ENCODE measurements at regions not wholly inside any gene's neighbourhood (a gene's known extent, or its start where the extent isn't known, plus 50 kb on each side); places are given as distances from the start of the nearest gene placed in this dataset.

DNA sequence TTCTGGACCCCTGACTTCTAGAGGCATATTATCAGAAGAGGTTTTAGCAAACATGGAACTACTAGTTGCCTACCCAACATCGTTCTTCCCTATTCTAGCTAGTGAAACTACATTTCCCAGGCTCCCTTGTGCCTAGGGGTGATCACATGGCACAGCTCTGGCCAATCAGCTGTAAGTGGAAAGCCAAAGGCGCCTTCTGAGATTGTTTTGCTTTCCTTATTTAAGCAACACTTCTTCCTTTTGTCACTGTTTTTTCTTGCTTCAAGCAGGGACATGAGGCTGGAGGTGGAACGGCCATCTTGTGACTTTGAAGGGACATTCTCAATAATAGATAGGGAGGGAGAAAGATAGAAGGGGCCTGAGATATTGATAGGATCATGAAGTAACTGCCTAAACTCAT, 136.7 kb downstream of the ZNF664 start (continued):
- TF ChIP-seq, protein P1, sequence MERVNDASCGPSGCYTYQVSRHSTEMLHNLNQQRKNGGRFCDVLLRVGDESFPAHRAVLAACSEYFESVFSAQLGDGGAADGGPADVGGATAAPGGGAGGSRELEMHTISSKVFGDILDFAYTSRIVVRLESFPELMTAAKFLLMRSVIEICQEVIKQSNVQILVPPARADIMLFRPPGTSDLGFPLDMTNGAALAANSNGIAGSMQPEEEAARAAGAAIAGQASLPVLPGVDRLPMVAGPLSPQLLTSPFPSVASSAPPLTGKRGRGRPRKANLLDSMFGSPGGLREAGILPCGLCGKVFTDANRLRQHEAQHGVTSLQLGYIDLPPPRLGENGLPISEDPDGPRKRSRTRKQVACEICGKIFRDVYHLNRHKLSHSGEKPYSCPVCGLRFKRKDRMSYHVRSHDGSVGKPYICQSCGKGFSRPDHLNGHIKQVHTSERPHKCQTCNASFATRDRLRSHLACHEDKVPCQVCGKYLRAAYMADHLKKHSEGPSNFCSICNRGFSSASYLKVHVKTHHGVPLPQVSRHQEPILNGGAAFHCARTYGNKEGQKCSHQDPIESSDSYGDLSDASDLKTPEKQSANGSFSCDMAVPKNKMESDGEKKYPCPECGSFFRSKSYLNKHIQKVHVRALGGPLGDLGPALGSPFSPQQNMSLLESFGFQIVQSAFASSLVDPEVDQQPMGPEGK (CRISPR knock-in tag; IDR thresholded peaks at IDR 0.05; ENCODE audit: borderline replicate concordance), result no peak
- TF ChIP-seq ZNF695 (CRISPR knock-in tag; IDR thresholded peaks at IDR 0.05), result no peak
- TF ChIP-seq ELF4 (CRISPR knock-in tag; IDR thresholded peaks at IDR 0.05), result no peak
- TF ChIP-seq, protein P2, sequence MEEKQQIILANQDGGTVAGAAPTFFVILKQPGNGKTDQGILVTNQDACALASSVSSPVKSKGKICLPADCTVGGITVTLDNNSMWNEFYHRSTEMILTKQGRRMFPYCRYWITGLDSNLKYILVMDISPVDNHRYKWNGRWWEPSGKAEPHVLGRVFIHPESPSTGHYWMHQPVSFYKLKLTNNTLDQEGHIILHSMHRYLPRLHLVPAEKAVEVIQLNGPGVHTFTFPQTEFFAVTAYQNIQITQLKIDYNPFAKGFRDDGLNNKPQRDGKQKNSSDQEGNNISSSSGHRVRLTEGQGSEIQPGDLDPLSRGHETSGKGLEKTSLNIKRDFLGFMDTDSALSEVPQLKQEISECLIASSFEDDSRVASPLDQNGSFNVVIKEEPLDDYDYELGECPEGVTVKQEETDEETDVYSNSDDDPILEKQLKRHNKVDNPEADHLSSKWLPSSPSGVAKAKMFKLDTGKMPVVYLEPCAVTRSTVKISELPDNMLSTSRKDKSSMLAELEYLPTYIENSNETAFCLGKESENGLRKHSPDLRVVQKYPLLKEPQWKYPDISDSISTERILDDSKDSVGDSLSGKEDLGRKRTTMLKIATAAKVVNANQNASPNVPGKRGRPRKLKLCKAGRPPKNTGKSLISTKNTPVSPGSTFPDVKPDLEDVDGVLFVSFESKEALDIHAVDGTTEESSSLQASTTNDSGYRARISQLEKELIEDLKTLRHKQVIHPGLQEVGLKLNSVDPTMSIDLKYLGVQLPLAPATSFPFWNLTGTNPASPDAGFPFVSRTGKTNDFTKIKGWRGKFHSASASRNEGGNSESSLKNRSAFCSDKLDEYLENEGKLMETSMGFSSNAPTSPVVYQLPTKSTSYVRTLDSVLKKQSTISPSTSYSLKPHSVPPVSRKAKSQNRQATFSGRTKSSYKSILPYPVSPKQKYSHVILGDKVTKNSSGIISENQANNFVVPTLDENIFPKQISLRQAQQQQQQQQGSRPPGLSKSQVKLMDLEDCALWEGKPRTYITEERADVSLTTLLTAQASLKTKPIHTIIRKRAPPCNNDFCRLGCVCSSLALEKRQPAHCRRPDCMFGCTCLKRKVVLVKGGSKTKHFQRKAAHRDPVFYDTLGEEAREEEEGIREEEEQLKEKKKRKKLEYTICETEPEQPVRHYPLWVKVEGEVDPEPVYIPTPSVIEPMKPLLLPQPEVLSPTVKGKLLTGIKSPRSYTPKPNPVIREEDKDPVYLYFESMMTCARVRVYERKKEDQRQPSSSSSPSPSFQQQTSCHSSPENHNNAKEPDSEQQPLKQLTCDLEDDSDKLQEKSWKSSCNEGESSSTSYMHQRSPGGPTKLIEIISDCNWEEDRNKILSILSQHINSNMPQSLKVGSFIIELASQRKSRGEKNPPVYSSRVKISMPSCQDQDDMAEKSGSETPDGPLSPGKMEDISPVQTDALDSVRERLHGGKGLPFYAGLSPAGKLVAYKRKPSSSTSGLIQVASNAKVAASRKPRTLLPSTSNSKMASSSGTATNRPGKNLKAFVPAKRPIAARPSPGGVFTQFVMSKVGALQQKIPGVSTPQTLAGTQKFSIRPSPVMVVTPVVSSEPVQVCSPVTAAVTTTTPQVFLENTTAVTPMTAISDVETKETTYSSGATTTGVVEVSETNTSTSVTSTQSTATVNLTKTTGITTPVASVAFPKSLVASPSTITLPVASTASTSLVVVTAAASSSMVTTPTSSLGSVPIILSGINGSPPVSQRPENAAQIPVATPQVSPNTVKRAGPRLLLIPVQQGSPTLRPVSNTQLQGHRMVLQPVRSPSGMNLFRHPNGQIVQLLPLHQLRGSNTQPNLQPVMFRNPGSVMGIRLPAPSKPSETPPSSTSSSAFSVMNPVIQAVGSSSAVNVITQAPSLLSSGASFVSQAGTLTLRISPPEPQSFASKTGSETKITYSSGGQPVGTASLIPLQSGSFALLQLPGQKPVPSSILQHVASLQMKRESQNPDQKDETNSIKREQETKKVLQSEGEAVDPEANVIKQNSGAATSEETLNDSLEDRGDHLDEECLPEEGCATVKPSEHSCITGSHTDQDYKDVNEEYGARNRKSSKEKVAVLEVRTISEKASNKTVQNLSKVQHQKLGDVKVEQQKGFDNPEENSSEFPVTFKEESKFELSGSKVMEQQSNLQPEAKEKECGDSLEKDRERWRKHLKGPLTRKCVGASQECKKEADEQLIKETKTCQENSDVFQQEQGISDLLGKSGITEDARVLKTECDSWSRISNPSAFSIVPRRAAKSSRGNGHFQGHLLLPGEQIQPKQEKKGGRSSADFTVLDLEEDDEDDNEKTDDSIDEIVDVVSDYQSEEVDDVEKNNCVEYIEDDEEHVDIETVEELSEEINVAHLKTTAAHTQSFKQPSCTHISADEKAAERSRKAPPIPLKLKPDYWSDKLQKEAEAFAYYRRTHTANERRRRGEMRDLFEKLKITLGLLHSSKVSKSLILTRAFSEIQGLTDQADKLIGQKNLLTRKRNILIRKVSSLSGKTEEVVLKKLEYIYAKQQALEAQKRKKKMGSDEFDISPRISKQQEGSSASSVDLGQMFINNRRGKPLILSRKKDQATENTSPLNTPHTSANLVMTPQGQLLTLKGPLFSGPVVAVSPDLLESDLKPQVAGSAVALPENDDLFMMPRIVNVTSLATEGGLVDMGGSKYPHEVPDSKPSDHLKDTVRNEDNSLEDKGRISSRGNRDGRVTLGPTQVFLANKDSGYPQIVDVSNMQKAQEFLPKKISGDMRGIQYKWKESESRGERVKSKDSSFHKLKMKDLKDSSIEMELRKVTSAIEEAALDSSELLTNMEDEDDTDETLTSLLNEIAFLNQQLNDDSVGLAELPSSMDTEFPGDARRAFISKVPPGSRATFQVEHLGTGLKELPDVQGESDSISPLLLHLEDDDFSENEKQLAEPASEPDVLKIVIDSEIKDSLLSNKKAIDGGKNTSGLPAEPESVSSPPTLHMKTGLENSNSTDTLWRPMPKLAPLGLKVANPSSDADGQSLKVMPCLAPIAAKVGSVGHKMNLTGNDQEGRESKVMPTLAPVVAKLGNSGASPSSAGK (IDR thresholded peaks at IDR 0.05), result no peak
- TF ChIP-seq RBM25 (IDR thresholded peaks at IDR 0.05; ENCODE audit: low read depth, low read length, severe bottlenecking), result peak; percentile 98
- TF ChIP-seq LEF1 (IDR thresholded peaks at IDR 0.05), result no peak
- TF ChIP-seq, protein P3, sequence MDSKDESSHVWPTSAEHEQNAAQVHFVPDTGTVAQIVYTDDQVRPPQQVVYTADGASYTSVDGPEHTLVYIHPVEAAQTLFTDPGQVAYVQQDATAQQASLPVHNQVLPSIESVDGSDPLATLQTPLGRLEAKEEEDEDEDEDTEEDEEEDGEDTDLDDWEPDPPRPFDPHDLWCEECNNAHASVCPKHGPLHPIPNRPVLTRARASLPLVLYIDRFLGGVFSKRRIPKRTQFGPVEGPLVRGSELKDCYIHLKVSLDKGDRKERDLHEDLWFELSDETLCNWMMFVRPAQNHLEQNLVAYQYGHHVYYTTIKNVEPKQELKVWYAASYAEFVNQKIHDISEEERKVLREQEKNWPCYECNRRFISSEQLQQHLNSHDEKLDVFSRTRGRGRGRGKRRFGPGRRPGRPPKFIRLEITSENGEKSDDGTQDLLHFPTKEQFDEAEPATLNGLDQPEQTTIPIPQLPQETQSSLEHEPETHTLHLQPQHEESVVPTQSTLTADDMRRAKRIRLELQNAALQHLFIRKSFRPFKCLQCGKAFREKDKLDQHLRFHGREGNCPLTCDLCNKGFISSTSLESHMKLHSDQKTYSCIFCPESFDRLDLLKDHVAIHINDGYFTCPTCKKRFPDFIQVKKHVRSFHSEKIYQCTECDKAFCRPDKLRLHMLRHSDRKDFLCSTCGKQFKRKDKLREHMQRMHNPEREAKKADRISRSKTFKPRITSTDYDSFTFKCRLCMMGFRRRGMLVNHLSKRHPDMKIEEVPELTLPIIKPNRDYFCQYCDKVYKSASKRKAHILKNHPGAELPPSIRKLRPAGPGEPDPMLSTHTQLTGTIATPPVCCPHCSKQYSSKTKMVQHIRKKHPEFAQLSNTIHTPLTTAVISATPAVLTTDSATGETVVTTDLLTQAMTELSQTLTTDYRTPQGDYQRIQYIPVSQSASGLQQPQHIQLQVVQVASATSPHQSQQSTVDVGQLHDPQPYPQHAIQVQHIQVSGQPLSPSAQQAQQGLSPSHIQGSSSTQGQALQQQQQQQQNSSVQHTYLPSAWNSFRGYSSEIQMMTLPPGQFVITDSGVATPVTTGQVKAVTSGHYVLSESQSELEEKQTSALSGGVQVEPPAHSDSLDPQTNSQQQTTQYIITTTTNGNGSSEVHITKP (IDR thresholded peaks at IDR 0.05; ENCODE audit: partially characterized antibody), result no peak
- no peak for TF ChIP-seq ZNF707 (CRISPR knock-in tag; conservative IDR thresholded peaks at IDR 0.05)
- no peak for TF ChIP-seq BRD9 (IDR thresholded peaks at IDR 0.05; ENCODE audit: low read depth, partially characterized antibody)
